SH-SY5Y (cell line): ENCODE measurements at regions not wholly inside any gene's neighbourhood (a gene's known extent, or its start where the extent isn't known, plus 50 kb on each side); places are given as distances from the start of the nearest gene placed in this dataset.

Source experiments
- GATA2 ChIP-seq: IDR thresholded peaks from 2 replicates; pipeline ENCODE4 v1.6.1; 2011; ENCODE audit warnings: mild to moderate bottlenecking, low read depth, low read length
- GATA3 ChIP-seq: IDR thresholded peaks from 2 replicates; pipeline ENCODE4 v1.6.1; 2011; ENCODE audit warnings: low read depth, mild to moderate bottlenecking, low read length, moderate library complexity

- TF ChIP-seq GATA3: no peak
- no peak for TF ChIP-seq GATA2
Observed at GRCh38 chr11:27179334-27179733, 138.7 kb downstream of the BBOX1 start.

GRCh38 chr11:27178859-27179258 is 138.2 kb downstream of the BBOX1 start:
- TF ChIP-seq GATA3 (no peak), GATA2 (no peak)
